Fibroblast of gingiva (primary cell): ENCODE measurements at regions not wholly inside any gene's neighbourhood (a gene's known extent, or its start where the extent isn't known, plus 50 kb on each side); places are given as distances from the start of the nearest gene placed in this dataset.

Source experiments
- DNase-seq: peaks from one replicate; pipeline ENCODE4 v3.0.0-alpha.2; 2011; ENCODE audit warnings: low read depth

GRCh38 chr22:49640366-49641095 lies 187.1 kb downstream of the BRD1 start:
- DNase-seq, result no peak

- no peak for DNase-seq
Measured at GRCh38 chr22:49639956-49640355, 187.7 kb downstream of the BRD1 start.

- DNase-seq, result no peak
Measured at GRCh38 chr22:49638788-49639187, 188.9 kb downstream of the BRD1 start.

GRCh38 chr22:49638001-49638400 lies 189.7 kb downstream of the BRD1 start:
- no peak for DNase-seq

- no peak for DNase-seq
Measured at GRCh38 chr22:49637255-49637760, 190.4 kb downstream of the BRD1 start.

GRCh38 chr22:49636649-49637048 lies 191.0 kb downstream of the BRD1 start:
- DNase-seq, result no peak

GRCh38 chr22:49636214-49636613 lies 191.5 kb downstream of the BRD1 start:
- no peak for DNase-seq

- DNase-seq, result no peak
Measured at GRCh38 chr22:49634006-49634772, 193.5 kb downstream of the BRD1 start.

GRCh38 chr22:49633010-49633324 lies 194.7 kb downstream of the BRD1 start:
- no peak for DNase-seq

GRCh38 chr22:49632199-49633009 lies 195.3 kb downstream of the BRD1 start:
- DNase-seq, result no peak

GRCh38 chr22:49630448-49630946 lies 197.2 kb downstream of the BRD1 start:
- DNase-seq, result no peak

- DNase-seq, result no peak
Measured at GRCh38 chr22:49629586-49630447, 197.9 kb downstream of the BRD1 start.

- DNase-seq, result no peak
Measured at GRCh38 chr22:49629261-49629570, 198.5 kb downstream of the BRD1 start.

GRCh38 chr22:49628391-49629260 lies 199.0 kb downstream of the BRD1 start:
- DNase-seq, result no peak

GRCh38 chr22:49627217-49628181 lies 200.2 kb downstream of the BRD1 start:
- no peak for DNase-seq

- no peak for DNase-seq
Measured at GRCh38 chr22:49626361-49627216, 201.1 kb downstream of the BRD1 start.

- DNase-seq, result no peak
Measured at GRCh38 chr22:49624421-49625177, 203.1 kb downstream of the BRD1 start.

- no peak for DNase-seq
Measured at GRCh38 chr22:49623715-49624114, 204.0 kb downstream of the BRD1 start.
